PFSK-1 (cell line): ENCODE measurements at regions not wholly inside any gene's neighbourhood (a gene's known extent, or its start where the extent isn't known, plus 50 kb on each side); places are given as distances from the start of the nearest gene placed in this dataset.

Experiments used
- FOXP2 ChIP-seq: optimal IDR thresholded peaks from 2 replicates; pipeline ENCODE3; 2011; ENCODE audit warnings: borderline replicate concordance, control low read depth, inconsistent platforms; ENCODE audit not compliant: insufficient read depth; ENCODE audit errors: extremely low read length, extremely low read depth
- POLR2AphosphoS5 ChIP-seq: IDR thresholded peaks from 2 replicates; pipeline ENCODE4 v1.6.1; 2012; ENCODE audit warnings: low read depth, mild to moderate bottlenecking, control low read depth, low read length, moderate library complexity
- REST ChIP-seq, 2 experiments: IDR thresholded peaks; 2 replicates each; pipeline versions ENCODE4 v1.6.1 to v1.8.0; 2011 to 2012; ENCODE audit warnings: low read depth in 2 of 2, low read length in 2 of 2, control low read depth in 1 of 2, inconsistent platforms in 1 of 2, mild to moderate bottlenecking in 1 of 2, moderate library complexity in 1 of 2; ENCODE audit not compliant: insufficient read depth in 1 of 2
- SIN3A ChIP-seq: IDR thresholded peaks from 2 replicates; pipeline ENCODE4 v1.6.1; 2012; ENCODE audit warnings: mild to moderate bottlenecking, low read length, moderate library complexity, borderline replicate concordance; ENCODE audit not compliant: insufficient read depth
- TAF1 ChIP-seq: IDR thresholded peaks from 2 replicates; pipeline ENCODE4 v1.6.1; 2012; ENCODE audit warnings: low read length, control low read depth, borderline replicate concordance; ENCODE audit not compliant: insufficient read depth

DNA sequence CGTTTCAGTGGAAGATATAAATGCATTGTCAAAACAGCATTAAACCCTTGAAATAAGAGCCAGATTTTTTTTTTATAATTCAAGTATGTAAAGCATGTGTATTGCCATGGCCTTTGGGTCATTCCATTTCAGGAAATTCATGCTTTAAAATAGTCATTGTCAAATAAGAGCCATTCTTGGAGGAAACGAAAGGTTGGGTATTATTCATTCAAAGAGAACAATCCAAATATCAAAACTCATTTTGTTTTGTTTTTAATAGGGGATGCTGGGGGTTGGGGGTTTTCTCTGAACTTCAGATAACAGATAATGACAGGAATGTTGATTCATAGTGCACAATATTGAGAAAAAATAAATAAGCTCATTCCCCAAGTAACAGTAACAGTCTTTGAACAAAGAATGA is 174.4 kb upstream of the NUDT4 start:
- no peak for TF ChIP-seq TAF1
- no peak for TF ChIP-seq FOXP2
- no peak for TF ChIP-seq SIN3A
- no peak for TF ChIP-seq REST (IDR thresholded peaks at IDR 0.05; ENCODE audit: insufficient read depth in 1 of 2, low read depth in 2 of 2, low read length in 2 of 2)
- no peak for TF ChIP-seq POLR2AphosphoS5

GRCh38 chr12:93204896-93205295 is 172.8 kb upstream of the NUDT4 start:
- TF ChIP-seq REST (IDR thresholded peaks at IDR 0.05; ENCODE audit: insufficient read depth in 1 of 2, low read depth in 2 of 2, low read length in 2 of 2) (no peak), TAF1 (no peak), POLR2AphosphoS5 (no peak)

DNA sequence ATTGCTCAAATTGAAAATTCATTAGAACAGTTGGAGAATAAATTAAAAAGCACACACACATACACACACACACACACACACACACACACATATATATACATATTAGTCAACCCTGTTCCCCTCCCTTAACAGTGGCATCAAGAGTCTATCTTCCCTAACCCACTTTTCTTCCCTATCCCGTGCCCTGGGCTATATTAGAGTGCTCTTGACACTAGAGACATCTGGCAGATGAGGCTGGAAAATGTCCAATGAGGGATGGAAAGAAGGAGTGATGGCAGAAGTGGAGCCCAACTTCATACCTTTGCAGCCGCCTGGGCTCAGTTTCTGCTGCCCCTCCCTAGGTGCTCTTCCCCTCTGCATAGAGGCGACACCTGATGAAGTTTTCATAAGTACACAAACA is 172.4 kb upstream of the NUDT4 start:
- TF ChIP-seq POLR2AphosphoS5 (no peak), TAF1 (no peak), FOXP2 (no peak), SIN3A (no peak), REST (IDR thresholded peaks at IDR 0.05; ENCODE audit: insufficient read depth in 1 of 2, low read depth in 2 of 2, low read length in 2 of 2) (no peak)

DNA sequence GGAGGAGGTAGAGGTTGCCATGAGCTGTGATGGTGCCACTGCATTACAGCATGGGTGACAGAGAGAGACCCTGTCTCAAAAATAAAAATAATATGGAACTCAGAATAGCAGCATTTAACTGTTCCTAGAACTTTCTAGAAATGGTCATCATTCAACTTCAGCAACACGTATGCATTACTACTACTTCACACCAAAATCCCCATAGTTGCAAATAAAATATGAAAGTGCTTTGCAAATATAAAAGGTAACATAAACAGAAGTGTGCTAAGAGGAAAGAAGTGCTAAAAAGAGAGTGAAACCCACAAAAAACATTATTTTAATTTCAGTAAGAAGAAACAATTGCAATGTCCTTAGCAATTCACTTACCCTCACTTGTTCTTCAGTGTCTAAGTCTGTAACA is 169.7 kb upstream of the NUDT4 start:
- TF ChIP-seq POLR2AphosphoS5 (no peak), TAF1 (no peak), SIN3A (no peak), REST (IDR thresholded peaks at IDR 0.05; ENCODE audit: insufficient read depth in 1 of 2, low read depth in 2 of 2, low read length in 2 of 2) (no peak), FOXP2 (no peak)

DNA sequence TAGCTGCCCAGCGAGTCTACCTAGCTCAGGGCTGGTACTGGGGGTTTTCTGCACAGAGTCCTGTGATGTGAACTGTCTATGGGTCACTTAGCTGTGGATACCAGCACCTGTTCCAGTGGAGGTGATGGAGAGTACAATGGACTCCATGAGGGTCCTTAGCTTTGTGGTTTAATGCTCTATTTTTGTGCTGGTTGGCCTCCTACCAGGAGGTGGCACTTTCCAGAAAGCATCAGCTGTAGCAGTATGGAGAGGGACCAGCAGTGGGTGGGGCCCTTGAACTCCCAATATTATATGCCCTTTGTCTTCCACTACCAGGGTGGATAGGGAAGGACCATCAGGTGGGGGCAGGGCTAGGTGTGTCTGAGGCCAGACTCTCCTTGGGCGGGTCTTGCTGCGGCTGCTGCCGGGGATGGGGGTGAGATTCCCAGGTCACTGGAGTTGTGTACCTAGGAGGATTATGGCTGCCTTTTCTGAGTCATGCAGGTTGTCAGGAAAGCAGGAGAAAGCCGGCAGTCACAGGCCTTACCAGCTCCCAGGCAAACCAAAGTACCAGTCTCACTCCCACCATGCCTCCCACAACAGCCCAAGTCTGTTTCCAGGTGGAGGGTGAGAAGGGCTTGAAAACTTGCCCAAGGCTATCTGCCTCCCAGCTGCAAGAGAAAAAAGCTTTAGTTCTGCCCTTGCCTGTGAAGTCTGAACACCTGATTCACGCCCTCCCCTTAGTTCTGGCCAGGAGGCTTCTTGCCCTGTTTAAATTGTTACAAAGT is 163.0 kb upstream of the NUDT4 start:
- TF ChIP-seq TAF1 (no peak), FOXP2 (no peak)

GRCh38 chr12:93215290-93215678 is 162.4 kb upstream of the NUDT4 start:
- TF ChIP-seq REST (IDR thresholded peaks at IDR 0.05; ENCODE audit: insufficient read depth in 1 of 2, low read depth in 2 of 2, low read length in 2 of 2) (no peak), SIN3A (no peak), FOXP2 (no peak)
